Stimulated activated memory B cell treated with anti-CD40 and anti-IgM and Interleukin-4, amounts not matched to agents 10 μg/mL and 1 μg/mL and 100 μg/mL, for 72 hours (primary cell): ENCODE measurements at regions not wholly inside any gene's neighbourhood (a gene's known extent, or its start where the extent isn't known, plus 50 kb on each side); places are given as distances from the start of the nearest gene placed in this dataset.

Source experiments
- ATAC-seq: fragments of 150-1000 bp; cut with Tn5 transposase; 2 replicates; pipeline ENCODE4 v1.10.0; 2021
- H3K27ac Mint-ChIP-seq: one replicate; pipeline ENCODE4 v1.8.0; 2022; ENCODE audit warnings: mild to moderate bottlenecking, mixed read lengths
- H3K27me3 Mint-ChIP-seq: one replicate; pipeline ENCODE4 v1.8.0; 2022; ENCODE audit warnings: mixed read lengths
- H3K36me3 Mint-ChIP-seq: one replicate; pipeline ENCODE4 v1.8.0; 2022; ENCODE audit warnings: mixed read lengths
- H3K4me1 Mint-ChIP-seq: one replicate; pipeline ENCODE4 v1.8.0; 2022; ENCODE audit warnings: mixed read lengths
- H3K4me3 Mint-ChIP-seq: one replicate; pipeline ENCODE4 v1.8.0; 2022; ENCODE audit warnings: mild to moderate bottlenecking, moderate library complexity, mixed read lengths
- H3K9me3 Mint-ChIP-seq: one replicate; pipeline ENCODE4 v1.8.0; 2022; ENCODE audit warnings: mixed read lengths

DNA sequence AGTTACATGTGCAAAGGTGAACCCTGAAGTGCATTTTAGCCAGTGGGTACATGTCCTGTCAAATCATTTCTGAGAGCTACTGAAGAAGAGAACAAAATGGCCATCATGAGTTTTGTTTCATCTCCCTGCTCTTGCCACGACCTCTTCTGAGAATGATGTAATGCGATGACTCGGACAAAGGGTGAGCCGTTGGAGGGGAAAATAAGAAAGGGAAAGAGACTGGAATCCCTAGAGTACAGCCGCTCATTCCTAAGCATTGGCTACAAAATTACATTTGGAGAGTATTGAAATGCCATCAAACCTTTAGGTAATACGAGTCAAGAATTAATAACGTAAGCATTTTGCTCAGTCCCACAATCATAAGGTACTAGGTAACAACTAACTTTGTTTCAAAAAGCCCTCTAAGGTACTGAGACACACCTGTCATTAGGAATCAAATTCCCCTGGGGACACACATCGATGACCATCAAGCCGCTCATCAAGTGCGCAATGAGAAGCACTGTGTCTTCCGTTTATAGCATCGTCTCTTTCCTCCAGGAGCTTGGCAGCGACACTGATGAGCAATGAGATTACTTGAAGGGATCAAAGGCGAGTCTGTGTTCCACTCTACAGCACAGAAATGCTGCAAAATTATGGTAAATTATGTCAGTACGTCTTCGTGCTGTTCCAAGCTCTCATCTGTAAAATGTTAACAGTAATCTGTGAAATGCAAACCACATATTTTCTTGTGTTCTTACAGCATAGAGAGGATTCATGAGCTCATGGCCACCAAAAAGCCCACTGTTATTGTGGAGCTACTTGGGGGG is 97.3 kb upstream of the PIEZO2 start:
- Mint-ChIP-seq H3K4me3 (no peak overlapping the region), H3K4me1 (no peaks in the 10 kb centered on the region), H3K9me3 (no peaks in the 10 kb centered on the region), H3K27me3 (no peaks in the 10 kb centered on the region), H3K36me3 (no peaks in the 10 kb centered on the region), H3K27ac (no peak overlapping the region)
- no peak for ATAC-seq

- Mint-ChIP-seq H3K27me3 (no peaks in the 10 kb centered on the region), H3K9me3 (no peaks in the 10 kb centered on the region), H3K27ac (no peak overlapping the region), H3K36me3 (no peaks in the 10 kb centered on the region), H3K4me3 (no peak overlapping the region), H3K4me1 (no peaks in the 10 kb centered on the region)
- no peak for ATAC-seq
Observed at GRCh38 chr18:11245879-11246278, 96.5 kb upstream of the PIEZO2 start.

GRCh38 chr18:11237484-11237883 is 88.1 kb upstream of the PIEZO2 start:
- Mint-ChIP-seq H3K4me3 (no peak overlapping the region), H3K36me3 (no peaks in the 10 kb centered on the region)

DNA sequence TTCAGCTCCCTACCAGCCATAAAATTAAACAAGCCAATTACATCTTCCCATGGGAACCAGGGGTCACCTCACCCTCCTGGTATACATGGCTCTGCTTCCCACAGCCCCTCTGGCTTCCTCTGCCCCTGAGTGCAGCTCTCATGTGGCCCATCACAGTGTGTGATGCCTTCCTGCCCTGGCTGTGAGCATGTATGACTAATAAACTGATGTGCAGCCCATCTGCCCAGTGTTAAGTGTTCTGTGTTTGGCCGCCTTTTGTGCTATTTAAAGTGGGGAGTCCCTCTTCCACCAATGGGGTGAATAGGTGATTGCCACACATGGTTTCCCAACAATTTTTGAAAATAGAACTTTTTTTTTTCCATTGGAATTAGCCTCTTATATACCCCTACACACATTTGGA is 87.7 kb upstream of the PIEZO2 start:
- Mint-ChIP-seq H3K27ac (no peak overlapping the region), H3K27me3 (no peaks in the 10 kb centered on the region), H3K9me3 (peaks cover 6% of the 10 kb centered on the region), H3K36me3 (no peaks in the 10 kb centered on the region), H3K4me1 (no peaks in the 10 kb centered on the region), H3K4me3 (no peak overlapping the region)
- ATAC-seq, result no peak

More at GRCh38 chr18:11237484-11237883, 88.1 kb upstream of the PIEZO2 start:
- no peaks in the 10 kb centered on the region for H3K27me3 Mint-ChIP-seq
- H3K4me1 Mint-ChIP-seq, result no peaks in the 10 kb centered on the region
- H3K9me3 Mint-ChIP-seq, result peaks cover 6% of the 10 kb centered on the region
- no peak for ATAC-seq
- H3K27ac Mint-ChIP-seq, result no peak overlapping the region

DNA sequence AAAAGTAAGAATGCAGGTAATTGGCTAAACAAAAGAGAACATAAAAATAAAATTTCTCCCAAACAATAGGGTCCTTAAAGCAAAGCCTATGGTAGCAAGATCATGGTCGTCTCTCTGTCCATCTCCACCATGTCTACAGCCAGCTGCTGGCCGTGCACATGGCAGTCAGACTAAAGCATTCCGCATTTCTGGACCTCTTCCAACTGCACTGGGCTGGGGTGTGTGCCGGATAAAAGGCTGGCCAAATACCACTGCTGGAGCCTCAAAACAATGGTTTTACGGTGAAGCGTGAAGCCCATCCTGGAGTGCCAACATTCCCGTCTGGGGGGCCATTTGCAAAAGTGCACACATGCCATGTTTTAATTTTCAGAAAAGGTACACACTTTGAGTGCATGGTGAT is 74.8 kb upstream of the PIEZO2 start:
- no peak for ATAC-seq
- Mint-ChIP-seq H3K27me3 (no peaks in the 10 kb centered on the region), H3K4me3 (no peak overlapping the region), H3K36me3 (no peaks in the 10 kb centered on the region), H3K27ac (no peak overlapping the region), H3K4me1 (no peaks in the 10 kb centered on the region), H3K9me3 (no peaks in the 10 kb centered on the region)

DNA sequence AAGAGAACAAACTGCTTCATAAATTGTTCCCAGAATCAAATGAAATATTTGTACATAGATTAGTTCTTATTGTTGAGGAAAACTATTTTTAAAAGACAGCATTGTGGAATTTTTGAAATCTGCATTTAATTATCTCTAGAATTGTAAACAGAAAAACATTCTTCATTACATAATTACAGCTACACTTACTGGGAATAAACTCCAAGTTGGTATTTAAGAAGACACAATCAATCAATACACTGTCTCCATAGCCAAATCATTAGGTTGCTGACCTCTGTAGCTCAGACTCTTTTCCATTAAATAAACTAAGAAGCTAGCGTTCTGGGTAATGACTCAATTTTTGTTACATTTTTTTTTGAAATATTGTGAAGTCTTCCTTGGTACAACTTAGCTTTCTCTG is 70.2 kb upstream of the PIEZO2 start:
- H3K4me1 Mint-ChIP-seq, result no peaks in the 10 kb centered on the region
- no peaks in the 10 kb centered on the region for H3K36me3 Mint-ChIP-seq

DNA sequence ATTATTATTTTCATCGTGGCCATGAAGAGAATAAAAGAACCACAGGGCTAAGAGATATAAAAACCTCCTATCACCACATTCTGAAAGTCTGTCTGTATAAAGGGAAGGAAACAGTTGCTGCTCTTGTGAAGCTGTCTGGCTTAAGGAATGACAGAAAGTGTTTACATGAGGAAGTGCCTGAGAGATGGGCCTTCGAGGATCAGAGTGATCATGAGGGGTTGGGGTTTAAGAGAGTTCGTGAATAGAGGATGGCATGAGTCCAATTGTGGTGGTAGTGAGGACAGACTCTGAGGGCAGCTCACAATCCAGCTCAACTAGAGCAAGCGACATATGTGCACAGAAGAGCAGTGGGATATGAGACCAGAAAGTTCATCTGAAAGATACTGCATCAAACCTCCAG is 65.8 kb upstream of the PIEZO2 start:
- ATAC-seq, result no peak
- no peaks in the 10 kb centered on the region for H3K27me3 Mint-ChIP-seq
- H3K27ac Mint-ChIP-seq, result no peak overlapping the region
- H3K9me3 Mint-ChIP-seq, result peaks cover 3% of the 10 kb centered on the region
- H3K4me3 Mint-ChIP-seq, result no peak overlapping the region
- no peaks in the 10 kb centered on the region for H3K36me3 Mint-ChIP-seq
- no peaks in the 10 kb centered on the region for H3K4me1 Mint-ChIP-seq

More for the DNA sequence above, 70.2 kb upstream of the PIEZO2 start:
- H3K27me3 Mint-ChIP-seq, result no peaks in the 10 kb centered on the region
- no peak overlapping the region for H3K4me3 Mint-ChIP-seq
- no peak for ATAC-seq
- no peak overlapping the region for H3K27ac Mint-ChIP-seq
- H3K9me3 Mint-ChIP-seq, result peaks cover 3% of the 10 kb centered on the region

DNA sequence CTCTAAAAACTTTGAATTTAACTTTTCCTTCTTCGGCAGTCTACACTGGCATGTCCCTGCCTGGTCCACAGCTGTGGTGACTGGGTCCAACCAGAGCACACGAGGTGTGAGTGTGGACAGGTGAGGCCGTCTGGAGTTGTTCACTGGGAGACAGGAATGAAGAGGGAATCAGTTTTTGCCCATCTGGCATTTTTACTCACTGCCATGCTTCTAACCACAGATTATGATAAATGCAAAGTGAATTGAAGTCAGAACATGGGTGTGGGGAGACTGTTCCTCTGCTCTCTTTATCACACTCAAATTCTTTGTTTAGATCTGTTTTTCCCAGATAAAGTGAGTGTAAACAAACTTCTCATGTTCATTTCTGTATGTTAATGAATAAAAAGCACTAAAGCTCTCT is 54.7 kb upstream of the PIEZO2 start:
- H3K36me3 Mint-ChIP-seq, result no peaks in the 10 kb centered on the region
- no peaks in the 10 kb centered on the region for H3K9me3 Mint-ChIP-seq
- H3K27me3 Mint-ChIP-seq, result peaks cover 9% of the 10 kb centered on the region
- no peak overlapping the region for H3K4me3 Mint-ChIP-seq
- no peak overlapping the region for H3K27ac Mint-ChIP-seq
- no peak for ATAC-seq
- no peaks in the 10 kb centered on the region for H3K4me1 Mint-ChIP-seq

DNA sequence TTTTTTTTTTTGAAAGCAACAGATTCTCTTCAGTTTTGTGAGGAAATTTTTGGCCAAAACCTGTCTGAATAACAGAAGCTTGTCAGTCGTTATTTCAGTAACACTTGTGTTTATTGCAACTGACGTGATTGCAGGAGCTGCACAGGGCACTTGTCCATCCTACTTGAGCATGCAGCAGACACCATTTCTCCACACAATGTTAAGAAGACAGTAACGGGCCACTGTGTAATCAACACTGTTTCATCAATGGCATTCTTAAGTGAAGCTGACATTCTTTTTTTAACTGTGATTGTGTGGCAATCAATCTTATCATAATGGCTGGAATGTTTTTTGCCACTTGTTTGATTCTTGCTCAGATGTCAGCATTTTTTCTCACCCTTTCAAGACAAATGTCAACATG is 50.1 kb upstream of the PIEZO2 start:
- ATAC-seq, result no peak
- Mint-ChIP-seq H3K27ac (no peak overlapping the region), H3K4me1 (no peaks in the 10 kb centered on the region), H3K36me3 (no peaks in the 10 kb centered on the region), H3K27me3 (peaks cover under 1% of the 10 kb centered on the region), H3K9me3 (no peaks in the 10 kb centered on the region), H3K4me3 (no peak overlapping the region)
